ENCODE measurements at regions not wholly inside any gene's neighbourhood (a gene's known extent, or its start where the extent isn't known, plus 50 kb on each side); places are given as distances from the start of the nearest gene placed in this dataset.

DNA sequence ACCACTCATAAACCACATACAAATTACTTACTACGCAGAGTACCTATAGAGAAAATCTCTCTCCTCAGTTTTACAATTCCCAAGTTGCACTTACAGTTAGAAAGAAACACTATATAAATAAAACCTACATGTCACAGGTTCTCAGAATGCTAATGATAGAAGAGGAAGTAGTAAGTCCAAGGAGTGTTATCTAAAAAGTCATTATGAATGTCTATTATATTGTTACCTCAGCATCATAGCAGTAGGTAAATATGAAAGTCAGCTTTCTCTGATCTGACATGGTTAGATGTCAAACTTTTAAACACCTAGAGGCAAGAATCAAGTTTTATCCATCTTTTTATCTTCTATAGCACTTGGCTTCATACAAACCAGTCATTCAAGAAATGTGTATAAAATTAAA is 163.2 kb upstream of the FAM241A start:
- TF ChIP-seq, protein P1, sequence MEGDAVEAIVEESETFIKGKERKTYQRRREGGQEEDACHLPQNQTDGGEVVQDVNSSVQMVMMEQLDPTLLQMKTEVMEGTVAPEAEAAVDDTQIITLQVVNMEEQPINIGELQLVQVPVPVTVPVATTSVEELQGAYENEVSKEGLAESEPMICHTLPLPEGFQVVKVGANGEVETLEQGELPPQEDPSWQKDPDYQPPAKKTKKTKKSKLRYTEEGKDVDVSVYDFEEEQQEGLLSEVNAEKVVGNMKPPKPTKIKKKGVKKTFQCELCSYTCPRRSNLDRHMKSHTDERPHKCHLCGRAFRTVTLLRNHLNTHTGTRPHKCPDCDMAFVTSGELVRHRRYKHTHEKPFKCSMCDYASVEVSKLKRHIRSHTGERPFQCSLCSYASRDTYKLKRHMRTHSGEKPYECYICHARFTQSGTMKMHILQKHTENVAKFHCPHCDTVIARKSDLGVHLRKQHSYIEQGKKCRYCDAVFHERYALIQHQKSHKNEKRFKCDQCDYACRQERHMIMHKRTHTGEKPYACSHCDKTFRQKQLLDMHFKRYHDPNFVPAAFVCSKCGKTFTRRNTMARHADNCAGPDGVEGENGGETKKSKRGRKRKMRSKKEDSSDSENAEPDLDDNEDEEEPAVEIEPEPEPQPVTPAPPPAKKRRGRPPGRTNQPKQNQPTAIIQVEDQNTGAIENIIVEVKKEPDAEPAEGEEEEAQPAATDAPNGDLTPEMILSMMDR (IDR thresholded peaks at IDR 0.05) = no peak
- no peak for TF ChIP-seq EZH2 (IDR thresholded peaks at IDR 0.05; ENCODE audit: borderline replicate concordance, insufficient read depth, low read depth, low read length, poor library complexity, severe bottlenecking)

All from B cell (primary cell).